ENCODE measurements at regions not wholly inside any gene's neighbourhood (a gene's known extent, or its start where the extent isn't known, plus 50 kb on each side); places are given as distances from the start of the nearest gene placed in this dataset.
"Not testable (repeated sequence)": the region's sequence is repeated elsewhere in the genome, so short reads cannot be mapped to it uniquely, and the experiment has no call there.

- intact Hi-C loops (cut with DNase I) = no loop called here
- DNase-seq (ENCODE audit: missing footprints) = no peak
- no peak for ATAC-seq
Measured at GRCh38 chr3:69509288-69509687, 123.4 kb upstream of the FRMD4B start.

- intact Hi-C loops (cut with DNase I) = no loop called here
- peak; percentile 91 for ATAC-seq
Measured at GRCh38 chr3:69505770-69506407, 120.0 kb upstream of the FRMD4B start.

GRCh38 chr3:69504232-69504631 lies 118.3 kb upstream of the FRMD4B start:
- ATAC-seq (no peak), DNase-seq (ENCODE audit: missing footprints) (no peak)
- intact Hi-C loops (cut with DNase I) = no loop called here

More at GRCh38 chr3:69505770-69506407, 120.0 kb upstream of the FRMD4B start:
- DNase-seq (ENCODE audit: missing footprints) = no peak

DNA sequence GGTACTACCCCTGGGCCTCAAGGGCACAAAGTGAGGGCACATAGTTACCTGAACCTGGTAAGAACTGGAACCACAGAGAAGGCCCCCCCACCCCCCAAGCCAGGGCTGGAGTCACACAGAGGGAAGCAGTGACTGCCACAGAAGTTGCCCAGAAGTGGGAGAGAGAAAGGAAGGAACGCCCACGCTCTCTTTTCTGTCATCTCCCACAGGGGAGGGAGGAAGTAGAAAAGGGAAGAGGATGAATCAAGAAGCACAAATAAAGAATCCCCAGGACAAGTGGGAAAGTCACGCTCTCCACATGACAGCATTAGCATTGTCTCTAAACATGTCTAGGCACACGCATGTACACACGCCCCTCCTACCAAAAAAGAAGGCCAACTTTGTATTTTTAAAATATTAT lies 114.7 kb upstream of the FRMD4B start:
- ATAC-seq (peak; percentile 49), DNase-seq (ENCODE audit: missing footprints) (no peak)
- intact Hi-C loops (cut with DNase I) = no loop called here

DNA sequence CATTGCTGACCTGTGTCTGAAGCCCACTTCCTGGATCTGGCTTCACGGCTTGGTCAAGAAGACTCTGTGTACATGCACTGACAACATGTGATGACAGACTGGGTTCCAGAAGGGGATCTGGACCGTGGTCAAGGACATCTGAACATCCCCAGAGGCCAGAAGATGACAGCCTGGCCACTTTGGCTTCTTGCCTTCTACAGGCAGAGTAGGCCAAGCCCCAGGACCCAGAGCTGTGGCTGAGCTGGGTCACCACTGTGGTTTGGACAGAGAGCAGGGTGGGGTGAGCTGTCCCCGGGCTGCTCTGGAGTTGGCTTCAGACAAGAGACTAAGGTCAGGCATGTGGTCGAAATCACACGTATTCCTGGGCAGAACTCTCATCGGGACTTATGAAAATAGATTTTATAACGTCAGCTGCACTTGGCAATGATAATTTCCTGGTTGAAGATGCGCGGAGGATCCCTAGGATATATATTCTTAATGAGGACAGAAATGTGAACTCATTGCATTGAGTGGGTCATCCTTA lies 114.1 kb upstream of the FRMD4B start:
- ATAC-seq (peak; percentile 95), DNase-seq (ENCODE audit: missing footprints) (peak; percentile 78)
- intact Hi-C loops (cut with DNase I) = no loop called here

GRCh38 chr3:69499422-69499821 lies 113.5 kb upstream of the FRMD4B start:
- ATAC-seq (no peak), DNase-seq (ENCODE audit: missing footprints) (no peak)
- intact Hi-C loops (cut with DNase I) = no loop called here

DNA sequence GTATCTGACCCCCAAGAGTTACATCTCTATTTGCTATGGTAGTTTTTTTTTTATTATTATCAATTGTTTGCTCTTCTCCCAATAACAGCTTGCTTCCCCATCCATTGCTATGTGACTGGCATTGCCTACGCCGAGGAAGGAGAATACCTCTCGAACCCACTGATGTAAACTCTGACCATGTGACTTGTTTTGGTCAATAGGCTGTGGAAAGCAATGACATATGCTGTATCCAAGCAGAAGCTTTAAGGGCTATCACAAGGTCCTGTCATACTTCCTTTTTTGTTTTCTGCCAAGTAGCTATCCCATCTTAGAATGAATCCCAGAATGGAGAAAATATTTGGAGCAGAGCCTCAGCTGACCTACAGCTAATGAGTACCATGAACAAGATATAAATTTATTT lies 111.0 kb upstream of the FRMD4B start:
- ATAC-seq = no peak
- no peak for DNase-seq (ENCODE audit: missing footprints)
- intact Hi-C loops (cut with DNase I) = no loop called here

- ATAC-seq = no peak
Measured at GRCh38 chr3:69494185-69494584, 108.3 kb upstream of the FRMD4B start.

DNA sequence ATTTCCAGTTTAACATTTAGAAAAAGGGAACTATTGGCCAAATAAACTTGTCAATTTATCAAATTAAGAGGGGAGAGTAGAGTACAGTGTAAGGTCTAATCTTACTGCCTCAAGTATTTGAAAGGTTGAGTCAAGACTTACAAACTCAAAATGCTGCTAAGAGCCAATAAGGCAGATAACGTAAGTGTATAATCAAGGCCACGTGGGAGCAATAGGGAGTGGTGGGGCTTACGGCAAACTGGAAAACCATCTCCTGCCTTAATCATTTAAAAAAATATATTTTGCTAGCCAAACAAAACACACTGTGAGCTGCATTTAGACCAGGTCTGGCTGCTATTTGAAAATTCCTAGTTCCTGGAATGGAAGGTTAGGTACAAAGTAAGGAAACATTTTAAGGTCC lies 107.3 kb upstream of the FRMD4B start:
- DNase-seq (ENCODE audit: missing footprints) (no peak), ATAC-seq (no peak)
- intact Hi-C loops (cut with DNase I) = no loop called here

More at GRCh38 chr3:69494185-69494584, 108.3 kb upstream of the FRMD4B start:
- intact Hi-C loops (cut with DNase I) = no loop called here
- DNase-seq (ENCODE audit: missing footprints) = no peak

DNA sequence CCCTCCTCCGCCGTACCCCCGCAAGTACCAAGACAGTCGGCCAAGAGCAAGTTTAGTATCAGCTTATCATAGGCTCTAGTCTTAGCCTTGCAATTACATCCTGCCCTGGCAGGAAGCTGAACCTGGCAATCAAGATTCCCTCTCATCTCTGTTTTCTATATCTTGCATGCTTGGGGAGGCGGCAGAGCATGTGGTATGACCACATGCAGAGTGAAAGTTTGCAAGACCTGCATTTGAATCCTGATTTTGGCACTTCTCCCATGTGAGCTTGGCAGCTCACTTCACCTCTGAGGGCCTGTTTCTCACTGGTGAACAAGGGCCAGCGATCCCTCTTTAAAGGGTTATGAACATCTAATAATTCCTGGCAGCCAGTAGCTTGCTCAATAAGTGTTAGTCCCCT lies 106.1 kb upstream of the FRMD4B start:
- DNase-seq (ENCODE audit: missing footprints) = no peak
- peak; percentile 68 for ATAC-seq
- intact Hi-C loops (cut with DNase I) = no loop called here

DNA sequence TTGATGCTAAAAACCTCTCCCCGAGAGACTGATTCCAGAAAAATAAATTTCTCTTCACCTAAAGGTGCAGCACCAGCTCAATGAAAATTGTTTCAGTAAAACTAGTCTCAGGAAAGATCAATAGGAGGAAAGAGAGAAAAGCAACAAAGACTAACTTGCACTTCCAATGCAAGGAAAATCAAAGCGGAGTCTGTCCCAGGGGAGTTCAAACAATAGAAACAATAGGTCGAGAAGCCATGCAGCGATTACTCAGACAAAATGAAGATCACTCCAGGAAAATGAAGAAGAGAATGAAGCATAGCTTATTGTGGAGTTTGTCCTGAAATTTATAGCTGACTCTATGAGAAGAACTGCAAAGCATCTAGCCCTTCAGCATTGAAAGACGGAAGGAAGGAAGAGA lies 105.1 kb upstream of the FRMD4B start:
- intact Hi-C loops (cut with DNase I) = no loop called here
- DNase-seq (ENCODE audit: missing footprints) = no peak
- ATAC-seq = no peak

- ATAC-seq = no peak
- DNase-seq (ENCODE audit: missing footprints) = no peak
- intact Hi-C loops (cut with DNase I) = no loop called here
Measured at GRCh38 chr3:69490235-69490634, 104.3 kb upstream of the FRMD4B start.

DNA sequence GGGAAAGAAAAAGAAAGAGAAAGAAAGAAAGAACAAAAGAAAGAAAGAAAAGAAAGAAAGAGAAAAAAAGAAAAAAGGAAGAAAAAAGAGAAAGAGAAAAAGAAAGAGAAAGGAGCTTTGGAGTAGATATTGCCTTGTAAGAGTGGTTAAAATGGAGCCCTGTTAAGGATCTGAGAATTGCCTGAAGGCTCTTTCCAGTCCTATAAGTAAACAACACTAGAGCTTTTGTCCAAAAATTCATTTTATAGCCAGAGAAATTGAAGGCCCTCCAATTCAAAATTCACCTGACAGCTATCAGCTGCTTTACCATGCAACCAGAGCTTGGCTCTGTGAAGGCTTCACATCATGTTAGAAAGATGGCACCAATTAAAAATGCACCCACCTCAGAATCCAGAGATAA lies 102.1 kb upstream of the FRMD4B start:
- intact Hi-C loops (cut with DNase I) = no loop called here
- ATAC-seq = no peak
- no peak for DNase-seq (ENCODE audit: missing footprints)

DNA sequence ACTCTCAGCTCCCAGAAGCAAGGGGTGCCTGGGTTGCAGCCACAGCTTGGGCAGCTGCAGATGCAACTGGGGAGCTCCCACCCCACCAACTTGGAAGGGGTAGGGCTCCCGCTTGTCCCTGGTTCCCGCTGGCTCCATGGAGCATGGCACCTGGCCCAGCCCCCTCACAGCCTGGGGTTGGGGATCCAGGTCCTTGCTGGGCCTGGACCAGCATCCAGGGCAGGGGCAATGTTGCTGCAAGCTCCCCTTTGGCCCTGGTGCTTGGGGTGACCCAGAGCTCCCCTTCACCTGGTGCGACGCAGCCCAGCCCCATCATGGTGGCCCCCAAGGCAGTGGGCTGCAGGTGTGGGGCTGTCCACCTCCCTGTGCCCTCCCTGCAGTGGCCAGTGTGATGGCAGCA lies 99.6 kb upstream of the FRMD4B start:
- ATAC-seq = peak; percentile 19
- intact Hi-C loops (cut with DNase I) = no loop called here

GRCh38 chr3:69484507-69485393 lies 98.9 kb upstream of the FRMD4B start:
- peak; percentile 95 for ATAC-seq
- peak; percentile 74 for DNase-seq (ENCODE audit: missing footprints)
- intact Hi-C loops (cut with DNase I) = no loop called here

More for the DNA sequence above, 99.6 kb upstream of the FRMD4B start:
- DNase-seq (ENCODE audit: missing footprints) = no peak

- intact Hi-C loops (cut with DNase I) = no loop called here
- no peak for DNase-seq (ENCODE audit: missing footprints)
- no peak for ATAC-seq
Measured at GRCh38 chr3:69483449-69483848, 97.6 kb upstream of the FRMD4B start.

DNA sequence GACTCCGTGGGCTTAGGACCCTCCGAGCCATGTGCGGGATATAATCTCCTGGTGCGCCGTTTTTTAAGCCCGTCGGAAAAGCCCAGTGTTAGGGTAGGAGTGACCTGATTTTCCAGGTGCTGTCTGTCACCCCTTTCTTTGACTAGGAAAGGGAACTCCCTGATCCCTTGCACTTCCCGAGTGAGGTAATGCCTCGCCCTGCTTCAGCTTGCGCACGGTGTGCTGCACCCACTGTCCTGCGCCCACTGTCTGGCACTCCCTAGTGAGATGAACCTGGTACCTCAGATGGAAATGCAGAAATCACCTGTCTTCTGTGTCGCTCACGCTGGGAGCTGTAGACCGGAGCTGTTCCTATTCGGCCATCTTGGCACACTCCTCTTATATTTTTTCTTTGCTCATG lies 95.1 kb upstream of the FRMD4B start:
- intact Hi-C loops (cut with DNase I); ATAC-seq; DNase-seq (ENCODE audit: missing footprints): not testable (repeated sequence)

DNA sequence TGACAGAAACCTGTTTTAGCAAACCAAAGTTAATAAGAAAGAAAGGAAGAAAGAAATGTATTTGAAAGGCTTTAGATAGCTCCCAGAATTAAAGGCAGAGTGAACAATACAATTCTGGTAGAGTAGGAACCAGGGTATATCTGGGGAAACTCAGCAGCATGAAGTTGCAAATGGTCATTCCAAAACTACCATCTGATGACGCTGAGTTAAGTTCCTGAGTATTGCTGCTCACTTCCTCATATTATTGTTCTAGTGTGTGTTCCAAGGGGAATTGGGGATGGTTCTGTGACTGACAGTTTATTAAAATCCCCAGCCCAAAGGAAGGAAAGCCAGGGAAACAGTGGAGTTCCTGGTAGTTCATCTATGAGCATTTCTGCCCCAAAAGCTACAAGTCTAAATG lies 88.3 kb upstream of the FRMD4B start:
- DNase-seq (ENCODE audit: missing footprints) = no peak
- intact Hi-C loops (cut with DNase I) = no loop called here
- no peak for ATAC-seq

DNA sequence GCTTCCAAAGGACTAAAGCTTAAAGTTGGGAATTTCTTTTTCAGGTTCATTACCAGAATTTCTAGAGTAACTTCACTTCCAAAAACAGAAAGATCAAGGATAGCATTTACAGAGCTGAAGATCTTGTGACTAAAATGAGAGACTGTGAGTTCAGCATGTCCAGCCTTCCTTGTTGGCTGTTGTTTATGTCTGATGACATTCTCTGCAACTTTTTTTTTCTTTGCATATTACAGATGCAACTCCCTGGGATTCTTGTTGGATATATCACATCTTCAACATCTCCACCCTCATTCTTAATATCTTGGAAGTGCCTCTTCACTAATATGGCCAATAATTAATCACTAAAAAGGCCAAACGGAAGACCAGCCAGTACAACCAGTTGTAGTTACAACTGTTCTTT lies 86.2 kb upstream of the FRMD4B start:
- intact Hi-C loops (cut with DNase I) = no loop called here
- ATAC-seq (no peak), DNase-seq (ENCODE audit: missing footprints) (no peak)

DNA sequence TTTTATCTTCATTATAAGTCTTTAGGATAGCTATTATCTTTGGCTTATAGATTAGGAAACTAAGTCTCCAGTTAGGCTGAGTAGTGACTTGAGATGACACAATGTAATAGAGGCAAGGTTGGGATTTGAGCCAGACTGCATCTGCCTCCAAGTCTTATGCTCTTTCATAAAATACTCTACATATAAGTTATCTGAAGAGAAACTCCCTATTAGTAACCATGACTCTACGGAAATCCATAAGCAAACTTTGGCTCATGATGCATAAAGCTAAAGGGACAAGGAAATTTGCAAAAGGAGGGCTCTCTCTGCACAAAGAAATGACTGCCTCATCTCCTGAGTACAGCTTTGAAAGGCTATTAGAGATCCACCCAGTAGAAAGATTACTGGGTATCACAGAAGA lies 77.6 kb upstream of the FRMD4B start:
- ATAC-seq (no peak), DNase-seq (ENCODE audit: missing footprints) (no peak)
- intact Hi-C loops (cut with DNase I) = no loop called here

Data from Right ventricle myocardium inferior (tissue), 1 donor.